MG63 (cell line): ENCODE measurements at regions not wholly inside any gene's neighbourhood (a gene's known extent, or its start where the extent isn't known, plus 50 kb on each side); places are given as distances from the start of the nearest gene placed in this dataset.
"Not testable (repeated sequence)": the region's sequence is repeated elsewhere in the genome, so short reads cannot be mapped to it uniquely, and the experiment has no call there.

Experiments
- DNase-seq: peaks from one replicate; pipeline ENCODE4 v3.0.0-alpha.2; 2020
- H3K27me3 ChIP-seq: fragments of 250-450 bp; sonication (Bioruptor Pico); 2 replicates; pipeline ENCODE4 v1.5.1; 2020; ENCODE audit warnings: mild to moderate bottlenecking, moderate library complexity
- H3K36me3 ChIP-seq: fragments of 250-450 bp; sonication (Bioruptor Pico); 2 replicates; pipeline ENCODE4 v1.5.1; 2020; ENCODE audit warnings: mild to moderate bottlenecking, moderate library complexity
- H3K4me3 ChIP-seq: fragments of 250-450 bp; sonication (Bioruptor Pico); 2 replicates; pipeline ENCODE4 v1.5.1; 2020; ENCODE audit warnings: mild to moderate bottlenecking, moderate library complexity
- H3K9me3 ChIP-seq: fragments of 250-450 bp; sonication (Bioruptor Pico); 2 replicates; pipeline ENCODE4 v1.5.1; 2020; ENCODE audit warnings: mild to moderate bottlenecking, moderate library complexity

GRCh38 chr1:104624538-104624937, 874.8 kb downstream of the AMY1C start:
- no peak for DNase-seq
- H3K36me3 ChIP-seq = no peaks in the 10 kb centered on the region
- no peak overlapping the region for H3K4me3 ChIP-seq
- H3K27me3 ChIP-seq = no peaks in the 10 kb centered on the region
- no peaks in the 10 kb centered on the region for H3K9me3 ChIP-seq

GRCh38 chr1:104629589-104629988, 879.9 kb downstream of the AMY1C start:
- H3K9me3 ChIP-seq = no peaks in the 10 kb centered on the region
- H3K4me3 ChIP-seq = no peak overlapping the region
- DNase-seq = no peak
- no peaks in the 10 kb centered on the region for H3K36me3 ChIP-seq
- no peaks in the 10 kb centered on the region for H3K27me3 ChIP-seq

- DNase-seq = no peak
These were observed 881.0 kb downstream of the AMY1C start for GRCh38 chr1:104630567-104631149.

GRCh38 chr1:104636581-104636980, 886.9 kb downstream of the AMY1C start:
- Histone ChIP-seq H3K36me3 (no peaks in the 10 kb centered on the region), H3K4me3 (no peak overlapping the region), H3K9me3 (no peaks in the 10 kb centered on the region), H3K27me3 (no peaks in the 10 kb centered on the region)
- no peak for DNase-seq

More at GRCh38 chr1:104630567-104631149, 881.0 kb downstream of the AMY1C start:
- Histone ChIP-seq H3K9me3 (no peaks in the 10 kb centered on the region), H3K27me3 (no peaks in the 10 kb centered on the region), H3K36me3 (no peaks in the 10 kb centered on the region), H3K4me3 (no peak overlapping the region)

GRCh38 chr1:104646233-104646632, 896.5 kb downstream of the AMY1C start:
- H3K27me3 ChIP-seq = no peaks in the 10 kb centered on the region
- DNase-seq = no peak
- H3K4me3 ChIP-seq = no peak overlapping the region
- no peaks in the 10 kb centered on the region for H3K9me3 ChIP-seq
- no peaks in the 10 kb centered on the region for H3K36me3 ChIP-seq

- DNase-seq = no peak
- Histone ChIP-seq H3K36me3 (no peaks in the 10 kb centered on the region), H3K4me3 (no peak overlapping the region), H3K27me3 (no peaks in the 10 kb centered on the region), H3K9me3 (no peaks in the 10 kb centered on the region)
These were observed 898.6 kb downstream of the AMY1C start for GRCh38 chr1:104648269-104648691.

GRCh38 chr1:104664374-104664773, 914.7 kb downstream of the AMY1C start:
- H3K27me3 ChIP-seq, DNase-seq, H3K36me3 ChIP-seq, H3K4me3 ChIP-seq, H3K9me3 ChIP-seq: not testable (repeated sequence)

- Histone ChIP-seq H3K4me3 (no peak overlapping the region), H3K27me3 (no peaks in the 10 kb centered on the region), H3K9me3 (no peaks in the 10 kb centered on the region; the same call in 1 of the 2 replicates), H3K36me3 (no peaks in the 10 kb centered on the region)
- no peak for DNase-seq
These were observed 915.6 kb downstream of the AMY1C start for GRCh38 chr1:104665300-104665699.

GRCh38 chr1:104671684-104672353, 922.1 kb downstream of the AMY1C start:
- no peaks in the 10 kb centered on the region for H3K27me3 ChIP-seq
- no peak overlapping the region for H3K4me3 ChIP-seq
- DNase-seq = no peak

GRCh38 chr1:104699433-104699832, 949.7 kb downstream of the AMY1C start:
- Histone ChIP-seq H3K27me3 (no peaks in the 10 kb centered on the region), H3K9me3 (no peaks in the 10 kb centered on the region), H3K4me3 (no peak overlapping the region), H3K36me3 (no peaks in the 10 kb centered on the region)
- no peak for DNase-seq

More at GRCh38 chr1:104671684-104672353, 922.1 kb downstream of the AMY1C start:
- Histone ChIP-seq H3K36me3 (no peaks in the 10 kb centered on the region), H3K9me3 (no peaks in the 10 kb centered on the region; the same call in 1 of the 2 replicates)

GRCh38 chr1:104702731-104703130, 953.0 kb downstream of the AMY1C start:
- no peaks in the 10 kb centered on the region for H3K27me3 ChIP-seq
- DNase-seq = no peak
- no peak overlapping the region for H3K4me3 ChIP-seq
- no peaks in the 10 kb centered on the region for H3K36me3 ChIP-seq
- no peaks in the 10 kb centered on the region for H3K9me3 ChIP-seq

GRCh38 chr1:104706631-104707147, 957.0 kb downstream of the AMY1C start:
- H3K4me3 ChIP-seq = peak overlapping the region; percentile 41
- H3K27me3 ChIP-seq = no peaks in the 10 kb centered on the region
- no peaks in the 10 kb centered on the region for H3K36me3 ChIP-seq
- H3K9me3 ChIP-seq = no peaks in the 10 kb centered on the region
- peak; percentile 3 for DNase-seq

- no peak overlapping the region for H3K4me3 ChIP-seq
- no peaks in the 10 kb centered on the region for H3K9me3 ChIP-seq
- no peaks in the 10 kb centered on the region for H3K36me3 ChIP-seq
- no peaks in the 10 kb centered on the region for H3K27me3 ChIP-seq
- no peak for DNase-seq
These were observed 969.1 kb downstream of the AMY1C start for GRCh38 chr1:104718752-104719151.

- H3K27me3 ChIP-seq = no peaks in the 10 kb centered on the region
- no peak for DNase-seq
- no peak overlapping the region for H3K4me3 ChIP-seq
- H3K36me3 ChIP-seq = no peaks in the 10 kb centered on the region
- H3K9me3 ChIP-seq = no peaks in the 10 kb centered on the region
These were observed 971.0 kb downstream of the AMY1C start for GRCh38 chr1:104720741-104721140.

- DNase-seq = no peak
- H3K4me3 ChIP-seq = no peak overlapping the region
- no peaks in the 10 kb centered on the region for H3K9me3 ChIP-seq
- no peaks in the 10 kb centered on the region for H3K36me3 ChIP-seq
- H3K27me3 ChIP-seq = 0 out of 2 replicates have a peak, but pooled peaks cover under 1% of the 10 kb centered on the region
These were observed 977.2 kb downstream of the AMY1C start for GRCh38 chr1:104726917-104727316.

GRCh38 chr1:104733866-104734265, 984.2 kb downstream of the AMY1C start:
- Histone ChIP-seq H3K36me3 (no peaks in the 10 kb centered on the region), H3K9me3 (no peaks in the 10 kb centered on the region), H3K27me3 (peaks cover 2% of the 10 kb centered on the region; the same call in 1 of the 2 replicates), H3K4me3 (no peak overlapping the region)
- DNase-seq = no peak

- Histone ChIP-seq H3K36me3 (no peaks in the 10 kb centered on the region), H3K27me3 (no peaks in the 10 kb centered on the region), H3K9me3 (no peaks in the 10 kb centered on the region), H3K4me3 (no peak overlapping the region)
- DNase-seq = no peak
These were observed 996.2 kb downstream of the AMY1C start for GRCh38 chr1:104745875-104746274.

GRCh38 chr1:104746994-104747393, 997.3 kb downstream of the AMY1C start:
- H3K27me3 ChIP-seq = no peaks in the 10 kb centered on the region
- no peak overlapping the region for H3K4me3 ChIP-seq
- no peaks in the 10 kb centered on the region for H3K9me3 ChIP-seq
- no peak for DNase-seq
- no peaks in the 10 kb centered on the region for H3K36me3 ChIP-seq
